ENCODE measurements at regions not wholly inside any gene's neighbourhood (a gene's known extent, or its start where the extent isn't known, plus 50 kb on each side); places are given as distances from the start of the nearest gene placed in this dataset.
"Not testable (repeated sequence)": the region's sequence is repeated elsewhere in the genome, so short reads cannot be mapped to it uniquely, and the experiment has no call there.

DNA sequence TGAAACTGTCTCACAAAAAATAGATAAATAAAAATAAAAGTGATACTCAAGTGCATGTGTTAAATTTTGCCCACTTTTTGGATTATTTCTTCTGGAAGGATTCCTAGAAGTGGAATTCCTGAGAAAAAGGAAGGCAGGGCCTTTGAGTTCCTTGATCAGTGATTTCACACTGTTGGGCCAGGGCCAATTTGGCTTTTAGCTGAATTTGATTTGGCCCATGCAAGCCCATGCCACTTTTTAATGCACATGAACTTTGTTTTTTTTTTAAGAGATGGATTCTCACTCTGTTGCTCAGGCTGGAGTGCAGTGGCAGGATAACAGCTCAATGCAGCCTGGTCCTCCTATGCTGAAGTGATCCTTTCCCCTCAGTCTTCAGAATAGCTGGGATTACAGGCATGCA, 96.3 kb downstream of the TNFRSF13B start:
- Histone ChIP-seq H3K79me2 (ENCODE audit: insufficient read depth, low read length) (no peaks in the 10 kb centered on the region), H3K4me1 (ENCODE audit: control insufficient read depth in 1 of 2, insufficient read depth in 2 of 2, low read length in 2 of 2) (no peaks in the 10 kb centered on the region), H3K36me3 (replicated peaks in 1 of 2; ENCODE audit: control insufficient read depth in 1 of 2, insufficient read depth in 2 of 2, low read length in 2 of 2) (no peaks in the 10 kb centered on the region), H3K4me2 (replicated peaks; ENCODE audit: extremely low read depth, low read length, poor library complexity, severe bottlenecking) (no peak overlapping the region), H4K20me1 (ENCODE audit: insufficient read depth, low read length) (no peaks in the 10 kb centered on the region), H3K9ac (ENCODE audit: insufficient read depth, low read length, poor library complexity, severe bottlenecking) (no peak overlapping the region), H3K9me3 (replicated peaks in 1 of 2; ENCODE audit: control insufficient read depth in 1 of 2, insufficient read depth in 1 of 2, low read length in 2 of 2) (peaks cover 0 to 6% of the 10 kb centered on the region in 2 donors), H3K27ac (ENCODE audit: low read depth in 1 of 2, low read length in 2 of 2) (no peak overlapping the region), H3K4me3 (replicated peaks in 1 of 3; ENCODE audit: low read depth in 2 of 3, low read length in 3 of 3) (no peak overlapping the region), H2AFZ (ENCODE audit: insufficient read depth, low read depth, low read length, poor library complexity, severe bottlenecking) (no peak overlapping the region), H3K27me3 (ENCODE audit: control insufficient read depth in 2 of 2, insufficient read depth in 2 of 2, low read length in 2 of 2) (no peaks in the 10 kb centered on the region)
- no peaks in the 10 kb centered on the region for H3K36me3 Mint-ChIP-seq
- DNase-seq: no peak
- H3K9me3 Mint-ChIP-seq: peaks cover 4 to 14% (median 7%) of the 10 kb centered on the region in 7 donors
- H3K4me1 Mint-ChIP-seq: no peaks in the 10 kb centered on the region
- no peak overlapping the region for H3K27ac Mint-ChIP-seq
- peaks cover 0 to 5% (median 2%) of the 10 kb centered on the region in 3 donors for H3K27me3 Mint-ChIP-seq (ENCODE audit: low read depth in 3 of 3)
- H3K4me3 Mint-ChIP-seq: no peak overlapping the region
- intact Hi-C loops (cut with micrococcal nuclease): no loop called here
- TF ChIP-seq, protein P1, sequence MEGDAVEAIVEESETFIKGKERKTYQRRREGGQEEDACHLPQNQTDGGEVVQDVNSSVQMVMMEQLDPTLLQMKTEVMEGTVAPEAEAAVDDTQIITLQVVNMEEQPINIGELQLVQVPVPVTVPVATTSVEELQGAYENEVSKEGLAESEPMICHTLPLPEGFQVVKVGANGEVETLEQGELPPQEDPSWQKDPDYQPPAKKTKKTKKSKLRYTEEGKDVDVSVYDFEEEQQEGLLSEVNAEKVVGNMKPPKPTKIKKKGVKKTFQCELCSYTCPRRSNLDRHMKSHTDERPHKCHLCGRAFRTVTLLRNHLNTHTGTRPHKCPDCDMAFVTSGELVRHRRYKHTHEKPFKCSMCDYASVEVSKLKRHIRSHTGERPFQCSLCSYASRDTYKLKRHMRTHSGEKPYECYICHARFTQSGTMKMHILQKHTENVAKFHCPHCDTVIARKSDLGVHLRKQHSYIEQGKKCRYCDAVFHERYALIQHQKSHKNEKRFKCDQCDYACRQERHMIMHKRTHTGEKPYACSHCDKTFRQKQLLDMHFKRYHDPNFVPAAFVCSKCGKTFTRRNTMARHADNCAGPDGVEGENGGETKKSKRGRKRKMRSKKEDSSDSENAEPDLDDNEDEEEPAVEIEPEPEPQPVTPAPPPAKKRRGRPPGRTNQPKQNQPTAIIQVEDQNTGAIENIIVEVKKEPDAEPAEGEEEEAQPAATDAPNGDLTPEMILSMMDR (IDR thresholded peaks at IDR 0.05): no peak

DNA sequence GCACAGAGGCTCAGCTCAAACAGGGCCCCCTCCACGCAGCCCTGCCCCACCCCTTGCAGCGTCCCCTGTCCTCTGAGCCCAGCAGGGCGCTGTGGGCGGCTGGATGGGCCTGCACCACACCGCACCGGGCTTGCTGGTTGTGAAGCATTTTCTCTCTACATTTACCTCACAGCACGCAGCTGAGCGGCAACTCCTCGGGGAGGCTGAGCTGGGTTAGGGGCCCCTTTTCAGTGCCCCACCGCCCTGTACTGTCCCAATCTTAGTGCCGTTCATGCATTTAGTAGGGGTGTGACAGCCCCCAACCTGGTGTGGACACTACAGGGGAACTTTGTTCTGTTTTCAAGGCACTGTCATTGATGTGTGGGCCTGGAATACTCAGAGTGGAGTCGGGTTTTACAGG, 97.7 kb downstream of the TNFRSF13B start:
- not testable (repeated sequence) for H3K27ac Mint-ChIP-seq; H3K4me2 ChIP-seq (replicated peaks; ENCODE audit: extremely low read depth, low read length, poor library complexity, severe bottlenecking); H3K36me3 ChIP-seq (replicated peaks in 1 of 2; ENCODE audit: control insufficient read depth in 1 of 2, insufficient read depth in 2 of 2, low read length in 2 of 2); H3K27me3 Mint-ChIP-seq (ENCODE audit: low read depth in 3 of 3); H3K27ac ChIP-seq (ENCODE audit: low read depth in 1 of 2, low read length in 2 of 2); H3K4me3 Mint-ChIP-seq; H3K9me3 ChIP-seq (replicated peaks in 1 of 2; ENCODE audit: control insufficient read depth in 1 of 2, insufficient read depth in 1 of 2, low read length in 2 of 2); H3K4me1 ChIP-seq (ENCODE audit: control insufficient read depth in 1 of 2, insufficient read depth in 2 of 2, low read length in 2 of 2); DNase-seq; H3K4me1 Mint-ChIP-seq; H3K79me2 ChIP-seq (ENCODE audit: insufficient read depth, low read length); H3K4me3 ChIP-seq (replicated peaks in 1 of 3; ENCODE audit: low read depth in 2 of 3, low read length in 3 of 3); H3K27me3 ChIP-seq (ENCODE audit: control insufficient read depth in 2 of 2, insufficient read depth in 2 of 2, low read length in 2 of 2); H3K36me3 Mint-ChIP-seq; H3K9ac ChIP-seq (ENCODE audit: insufficient read depth, low read length, poor library complexity, severe bottlenecking); H4K20me1 ChIP-seq (ENCODE audit: insufficient read depth, low read length); H2AFZ ChIP-seq (ENCODE audit: insufficient read depth, low read depth, low read length, poor library complexity, severe bottlenecking)
- peaks cover 4 to 12% (median 6%) of the 10 kb centered on the region in 7 donors for H3K9me3 Mint-ChIP-seq
- intact Hi-C loops (cut with micrococcal nuclease): loop anchor here in 1 of 2 donors (5.0 kb wide), 1 partner anchor 337 kb away; no protein-coding TSS in a partner anchor
- no CpG with 5 or more reads among the region's 12 CpGs for WGBS (ENCODE audit: insufficient coverage)

Measured in CD14-positive monocyte (primary cell).